Activated naive CD4-positive, alpha-beta T cell treated with anti-CD3 and anti-CD28 coated beads for 36 hours (primary cell): ENCODE measurements at regions not wholly inside any gene's neighbourhood (a gene's known extent, or its start where the extent isn't known, plus 50 kb on each side); places are given as distances from the start of the nearest gene placed in this dataset.
"Not testable (repeated sequence)": the region's sequence is repeated elsewhere in the genome, so short reads cannot be mapped to it uniquely, and the experiment has no call there.

Experiments
- CTCF ChIA-PET: fragments of 350-600 bp; sonication (Branson Sonifier 250); formaldehyde crosslinking; loops from one replicate; lab custom pipeline; 2021; ENCODE audit warnings: antibody characterized with exemption; lab: Charles Lee
- DNase-seq: peaks from one replicate; pipeline ENCODE4 v3.0.0-alpha.2; 2020
- H3K27ac Mint-ChIP-seq: one replicate; pipeline ENCODE4 v1.8.0; 2021; ENCODE audit warnings: mild to moderate bottlenecking, mixed read lengths
- H3K27me3 Mint-ChIP-seq: one replicate; pipeline ENCODE4 v1.8.0; 2021; ENCODE audit warnings: low read depth, mixed read lengths
- H3K36me3 Mint-ChIP-seq: one replicate; pipeline ENCODE4 v1.8.0; 2021; ENCODE audit warnings: low read depth, mixed read lengths
- H3K4me1 Mint-ChIP-seq: one replicate; pipeline ENCODE4 v1.8.0; 2021; ENCODE audit warnings: low read depth, mixed read lengths
- H3K4me3 Mint-ChIP-seq: one replicate; pipeline ENCODE4 v1.8.0; 2021; ENCODE audit warnings: mild to moderate bottlenecking, moderate library complexity, mixed read lengths
- H3K9me3 Mint-ChIP-seq: one replicate; pipeline ENCODE4 v1.8.0; 2021; ENCODE audit warnings: mixed read lengths
- intact Hi-C: fragments of 100-400 bp; cut with micrococcal nuclease; formaldehyde crosslinking; loops from one replicate; pipeline ENCODE4 v1.15.1; 2023

DNA sequence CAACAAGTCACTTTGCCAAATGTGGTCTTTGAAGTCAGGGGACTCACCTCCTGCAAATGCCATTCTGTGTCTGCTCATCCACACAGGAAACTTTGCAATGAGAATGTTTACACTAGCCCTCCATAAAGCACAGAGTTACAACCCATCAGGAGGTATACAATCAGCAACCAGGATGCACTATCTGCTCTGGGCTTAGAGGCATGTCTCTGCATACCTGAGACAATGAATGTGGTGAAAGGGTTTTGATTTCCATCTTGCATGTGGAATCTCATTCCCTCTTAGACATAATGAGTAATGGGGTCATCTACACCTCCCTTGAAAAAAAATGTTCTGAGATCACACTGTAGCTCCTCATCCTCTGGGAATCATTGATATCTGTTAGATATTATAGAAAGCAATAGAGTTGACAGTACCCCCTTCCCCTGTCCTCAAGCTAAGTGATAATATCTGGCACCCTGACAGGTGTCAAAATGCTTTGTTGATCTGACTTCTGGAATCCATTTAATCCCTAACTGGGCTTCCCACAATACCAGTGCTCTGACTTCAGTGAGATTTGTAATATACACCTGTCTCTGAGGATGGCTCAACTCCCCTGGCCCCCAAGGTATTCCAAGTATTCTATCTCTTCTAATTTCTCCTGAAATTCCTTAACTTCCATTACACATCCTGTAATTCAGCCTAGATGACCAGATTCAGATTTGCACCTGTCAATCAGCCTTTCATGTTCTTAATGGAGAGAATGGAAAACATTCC, 163.4 kb upstream of the NLGN4Y start:
- no peak for DNase-seq
- no peak overlapping the region for H3K27ac Mint-ChIP-seq
- intact Hi-C loops: no loop called here
- no peak overlapping the region for H3K4me3 Mint-ChIP-seq
- CTCF ChIA-PET: no interaction called here
- H3K4me1 Mint-ChIP-seq: peaks cover 4% of the 10 kb centered on the region
- H3K27me3 Mint-ChIP-seq: peaks cover 7% of the 10 kb centered on the region
- no peaks in the 10 kb centered on the region for H3K36me3 Mint-ChIP-seq
- peaks cover 9% of the 10 kb centered on the region for H3K9me3 Mint-ChIP-seq

GRCh38 chrY:14373608-14374007, 150.7 kb upstream of the NLGN4Y start:
- no peak overlapping the region for H3K27ac Mint-ChIP-seq
- CTCF ChIA-PET: no interaction called here
- H3K27me3 Mint-ChIP-seq: no peaks in the 10 kb centered on the region
- DNase-seq: no peak
- no peaks in the 10 kb centered on the region for H3K4me1 Mint-ChIP-seq
- H3K9me3 Mint-ChIP-seq: no peaks in the 10 kb centered on the region
- H3K4me3 Mint-ChIP-seq: no peak overlapping the region
- H3K36me3 Mint-ChIP-seq: no peaks in the 10 kb centered on the region
- intact Hi-C loops: no loop called here

DNA sequence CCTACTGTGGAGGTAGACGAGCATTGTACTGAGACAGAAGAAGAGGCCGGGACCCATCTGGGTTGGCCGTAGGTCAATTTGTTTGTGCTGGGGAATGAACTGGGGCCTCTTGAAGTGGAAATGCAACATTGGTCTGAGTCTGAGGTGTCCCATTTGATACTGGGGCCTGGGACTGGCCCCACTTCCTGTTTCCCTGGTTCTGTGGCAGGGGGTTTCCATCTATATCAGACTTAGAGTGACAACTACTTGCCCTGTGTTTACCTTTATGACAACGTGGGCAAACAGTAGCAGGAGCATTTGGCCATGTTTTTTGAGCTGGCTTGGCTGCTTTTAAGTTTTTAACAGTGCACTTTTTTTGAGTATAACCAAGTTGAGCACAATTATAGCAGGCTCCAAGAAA, 146.1 kb upstream of the NLGN4Y start:
- peaks cover 1% of the 10 kb centered on the region for H3K9me3 Mint-ChIP-seq
- H3K36me3 Mint-ChIP-seq: peaks cover 1% of the 10 kb centered on the region
- no peaks in the 10 kb centered on the region for H3K27me3 Mint-ChIP-seq
- H3K27ac Mint-ChIP-seq: no peak overlapping the region
- intact Hi-C loops: no loop called here
- CTCF ChIA-PET: no interaction called here
- no peaks in the 10 kb centered on the region for H3K4me1 Mint-ChIP-seq
- DNase-seq: peak; percentile 3
- H3K4me3 Mint-ChIP-seq: no peak overlapping the region

GRCh38 chrY:14410549-14411030, 113.7 kb upstream of the NLGN4Y start:
- H3K4me1 Mint-ChIP-seq, H3K27ac Mint-ChIP-seq, H3K36me3 Mint-ChIP-seq, H3K4me3 Mint-ChIP-seq, DNase-seq, intact Hi-C loops, H3K27me3 Mint-ChIP-seq, CTCF ChIA-PET, H3K9me3 Mint-ChIP-seq: not testable (repeated sequence)

- Mint-ChIP-seq H3K4me3 (no peak overlapping the region), H3K4me1 (no peaks in the 10 kb centered on the region), H3K27ac (no peak overlapping the region), H3K9me3 (no peaks in the 10 kb centered on the region), H3K36me3 (no peaks in the 10 kb centered on the region), H3K27me3 (no peaks in the 10 kb centered on the region)
- CTCF ChIA-PET: no interaction called here
- intact Hi-C loops: no loop called here
- DNase-seq: no peak
Measured at GRCh38 chrY:14411334-14411733, 113.0 kb upstream of the NLGN4Y start.

GRCh38 chrY:14436546-14436945, 87.8 kb upstream of the NLGN4Y start:
- Mint-ChIP-seq H3K9me3 (no peaks in the 10 kb centered on the region), H3K4me1 (no peaks in the 10 kb centered on the region), H3K4me3 (no peak overlapping the region), H3K27ac (no peak overlapping the region), H3K36me3 (no peaks in the 10 kb centered on the region), H3K27me3 (no peaks in the 10 kb centered on the region)
- DNase-seq: no peak
- CTCF ChIA-PET: interaction anchor here (0.6 kb wide), 1 partner anchor 162 kb away, joined by 3 read pairs; no protein-coding TSS in a partner anchor
- intact Hi-C loops: no loop called here

GRCh38 chrY:14437626-14438025, 86.7 kb upstream of the NLGN4Y start:
- no peaks in the 10 kb centered on the region for H3K4me1 Mint-ChIP-seq
- H3K4me3 Mint-ChIP-seq: no peak overlapping the region
- no peaks in the 10 kb centered on the region for H3K9me3 Mint-ChIP-seq
- CTCF ChIA-PET: no interaction called here
- no peaks in the 10 kb centered on the region for H3K36me3 Mint-ChIP-seq
- no peaks in the 10 kb centered on the region for H3K27me3 Mint-ChIP-seq
- no peak overlapping the region for H3K27ac Mint-ChIP-seq
- intact Hi-C loops: no loop called here
- DNase-seq: no peak

GRCh38 chrY:14438395-14438794, 85.9 kb upstream of the NLGN4Y start:
- Mint-ChIP-seq H3K4me3 (no peak overlapping the region), H3K27ac (no peak overlapping the region), H3K4me1 (no peaks in the 10 kb centered on the region), H3K9me3 (no peaks in the 10 kb centered on the region), H3K27me3 (no peaks in the 10 kb centered on the region), H3K36me3 (no peaks in the 10 kb centered on the region)
- intact Hi-C loops: no loop called here
- no peak for DNase-seq
- CTCF ChIA-PET: no interaction called here

DNA sequence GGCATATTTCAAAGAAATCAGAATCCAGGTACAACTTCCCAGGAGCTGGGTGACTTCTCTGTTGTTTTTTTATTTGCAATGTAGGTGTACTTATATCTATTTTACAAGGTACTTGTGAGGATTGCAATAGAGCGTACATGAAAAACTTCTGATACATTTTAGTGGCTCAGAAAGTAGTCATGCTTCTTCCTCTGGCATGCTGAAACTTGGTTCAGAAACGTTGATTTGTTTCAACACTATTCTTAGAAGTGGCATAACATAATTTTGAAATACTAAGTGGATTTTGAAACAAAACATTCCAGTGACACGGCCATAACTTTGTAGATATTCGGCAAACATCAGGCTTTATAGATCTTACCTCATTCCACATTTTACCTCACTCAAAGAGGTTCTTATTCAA, 79.8 kb upstream of the NLGN4Y start:
- Mint-ChIP-seq H3K27me3 (peaks cover 5% of the 10 kb centered on the region), H3K9me3 (no peaks in the 10 kb centered on the region), H3K4me1 (no peaks in the 10 kb centered on the region), H3K27ac (no peak overlapping the region), H3K36me3 (no peaks in the 10 kb centered on the region), H3K4me3 (no peak overlapping the region)
- CTCF ChIA-PET: no interaction called here
- intact Hi-C loops: no loop called here
- DNase-seq: no peak

GRCh38 chrY:14468151-14468683, 56.1 kb upstream of the NLGN4Y start:
- Mint-ChIP-seq H3K4me1 (no peaks in the 10 kb centered on the region), H3K36me3 (no peaks in the 10 kb centered on the region), H3K4me3 (no peak overlapping the region), H3K9me3 (no peaks in the 10 kb centered on the region), H3K27me3 (no peaks in the 10 kb centered on the region), H3K27ac (no peak overlapping the region)
- CTCF ChIA-PET: no interaction called here
- DNase-seq: no peak
- intact Hi-C loops: no loop called here

- DNase-seq: no peak
- CTCF ChIA-PET: no interaction called here
- H3K27ac Mint-ChIP-seq: no peak overlapping the region
- no peaks in the 10 kb centered on the region for H3K36me3 Mint-ChIP-seq
- no peak overlapping the region for H3K4me3 Mint-ChIP-seq
- peaks cover 2% of the 10 kb centered on the region for H3K9me3 Mint-ChIP-seq
- intact Hi-C loops: no loop called here
- H3K4me1 Mint-ChIP-seq: no peaks in the 10 kb centered on the region
- H3K27me3 Mint-ChIP-seq: no peaks in the 10 kb centered on the region
Measured at GRCh38 chrY:14472421-14472820, 51.9 kb upstream of the NLGN4Y start.

- no peaks in the 10 kb centered on the region for H3K36me3 Mint-ChIP-seq
- no peak overlapping the region for H3K27ac Mint-ChIP-seq
- CTCF ChIA-PET: no interaction called here
- peaks cover 3% of the 10 kb centered on the region for H3K27me3 Mint-ChIP-seq
- H3K9me3 Mint-ChIP-seq: peaks cover 2% of the 10 kb centered on the region
- H3K4me3 Mint-ChIP-seq: no peak overlapping the region
- DNase-seq: no peak
- no peaks in the 10 kb centered on the region for H3K4me1 Mint-ChIP-seq
- intact Hi-C loops: no loop called here
Measured at GRCh38 chrY:14473320-14473719, 51.0 kb upstream of the NLGN4Y start.
